ENCODE measurements at regions not wholly inside any gene's neighbourhood (a gene's known extent, or its start where the extent isn't known, plus 50 kb on each side); places are given as distances from the start of the nearest gene placed in this dataset.

DNA sequence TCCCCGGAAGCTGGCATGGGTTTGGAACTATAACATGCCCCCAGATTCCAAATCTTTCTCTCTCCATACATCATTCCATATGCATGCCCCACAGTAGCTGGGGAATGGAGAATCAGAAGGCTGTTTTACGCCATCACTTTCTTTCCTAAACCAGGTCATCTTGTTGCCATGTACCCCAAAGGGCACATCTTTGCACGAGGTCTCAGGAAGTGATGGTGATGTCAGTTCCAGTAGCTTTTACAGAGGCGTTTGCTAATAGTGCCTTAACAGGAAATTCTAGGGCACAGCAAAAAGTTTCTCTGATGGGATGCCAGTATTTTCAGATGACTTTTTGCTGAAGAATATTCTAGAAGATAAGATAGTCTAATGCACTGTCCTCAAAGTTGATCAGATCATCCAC lies 241.5 kb downstream of the MAF start:
- H3K27me3 Mint-ChIP-seq (ENCODE audit: low read depth) = peaks cover 14% of the 10 kb centered on the region
- peaks cover 10% of the 10 kb centered on the region for H3K4me1 Mint-ChIP-seq (ENCODE audit: low read depth)
- H3K36me3 Mint-ChIP-seq (ENCODE audit: low read depth) = no peaks in the 10 kb centered on the region
- no peaks in the 10 kb centered on the region for H3K9me3 Mint-ChIP-seq
- intact Hi-C loops (cut with micrococcal nuclease) = loop anchor here (5.0 kb wide), 1 partner anchor 962 kb away; no protein-coding TSS in a partner anchor
- no peak overlapping the region for H3K27ac Mint-ChIP-seq
- no peak for DNase-seq
- H3K4me3 Mint-ChIP-seq = no peak overlapping the region
- CTCF ChIA-PET = interaction anchor here (0.8 kb wide), 1 partner anchor 25 kb away, joined by 3 read pairs; no protein-coding TSS in a partner anchor

DNA sequence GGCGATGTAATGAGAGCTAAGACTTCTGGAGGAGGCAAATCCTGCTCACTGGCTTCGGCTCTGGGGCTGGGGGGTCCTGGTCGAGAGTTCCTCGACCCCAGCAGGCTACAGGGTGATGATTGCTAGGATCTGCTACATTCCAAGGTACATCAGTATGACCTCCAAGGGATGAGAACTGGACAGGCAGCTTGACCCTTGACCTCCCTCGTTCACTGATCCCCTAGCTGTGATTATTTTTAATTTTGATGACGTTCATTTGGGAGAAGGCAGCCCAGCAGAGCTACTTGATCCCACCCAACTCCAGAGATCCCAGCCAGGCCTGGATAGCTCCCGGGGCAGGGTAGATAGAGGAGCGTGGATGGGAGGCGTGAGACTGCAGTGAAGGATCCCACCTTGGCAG lies 242.3 kb downstream of the MAF start:
- Mint-ChIP-seq H3K36me3 (ENCODE audit: low read depth) (no peaks in the 10 kb centered on the region), H3K27ac (no peak overlapping the region), H3K4me3 (no peak overlapping the region), H3K4me1 (ENCODE audit: low read depth) (peaks cover 10% of the 10 kb centered on the region), H3K9me3 (no peaks in the 10 kb centered on the region), H3K27me3 (ENCODE audit: low read depth) (peaks cover 8% of the 10 kb centered on the region)
- CTCF ChIA-PET = no interaction called here
- DNase-seq = no peak
- intact Hi-C loops (cut with micrococcal nuclease) = loop anchor here (5.0 kb wide), 1 partner anchor 961 kb away; no protein-coding TSS in a partner anchor

DNA sequence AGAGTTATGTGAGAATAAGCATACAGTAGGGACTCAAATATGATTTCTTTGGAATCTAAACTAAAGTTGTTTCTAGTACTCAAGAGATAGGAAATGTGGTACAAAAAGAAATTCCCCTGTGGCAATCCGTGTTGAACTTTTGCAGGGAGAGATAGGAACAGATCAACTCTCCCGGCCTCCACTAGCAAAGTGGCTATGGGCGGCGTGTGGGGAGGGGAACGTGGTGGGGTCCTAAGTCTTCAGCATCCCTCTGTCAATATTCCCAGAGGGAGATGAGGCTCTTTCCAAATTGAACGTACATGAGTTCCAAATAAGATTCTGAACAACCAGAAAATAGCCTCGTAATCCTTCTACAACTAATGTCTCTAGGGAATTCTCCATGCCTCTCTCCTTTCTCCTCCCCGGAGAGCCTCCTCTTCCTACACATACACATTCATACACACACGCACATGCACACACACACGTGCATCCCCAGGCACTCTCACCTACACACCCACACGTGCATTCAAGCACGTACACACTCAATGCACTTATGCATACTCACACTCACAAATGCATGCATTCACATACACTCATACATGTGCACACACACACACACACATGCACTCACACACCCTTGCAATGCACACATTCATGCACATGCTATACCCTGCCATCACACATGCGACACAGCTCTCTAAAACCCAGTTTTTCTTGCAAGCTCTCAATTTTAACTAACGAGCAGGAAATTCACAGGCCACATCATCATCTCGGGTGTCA lies 244.8 kb downstream of the MAF start:
- intact Hi-C loops (cut with micrococcal nuclease) = loop anchor here (5.0 kb wide), 1 partner anchor 958 kb away; no protein-coding TSS in a partner anchor
- CTCF ChIA-PET = no interaction called here
- H3K27ac Mint-ChIP-seq = no peak overlapping the region
- DNase-seq = no peak
- H3K4me1 Mint-ChIP-seq (ENCODE audit: low read depth) = no peaks in the 10 kb centered on the region
- no peaks in the 10 kb centered on the region for H3K36me3 Mint-ChIP-seq (ENCODE audit: low read depth)
- no peak overlapping the region for H3K4me3 Mint-ChIP-seq
- no peaks in the 10 kb centered on the region for H3K9me3 Mint-ChIP-seq
- no peaks in the 10 kb centered on the region for H3K27me3 Mint-ChIP-seq (ENCODE audit: low read depth)

DNA sequence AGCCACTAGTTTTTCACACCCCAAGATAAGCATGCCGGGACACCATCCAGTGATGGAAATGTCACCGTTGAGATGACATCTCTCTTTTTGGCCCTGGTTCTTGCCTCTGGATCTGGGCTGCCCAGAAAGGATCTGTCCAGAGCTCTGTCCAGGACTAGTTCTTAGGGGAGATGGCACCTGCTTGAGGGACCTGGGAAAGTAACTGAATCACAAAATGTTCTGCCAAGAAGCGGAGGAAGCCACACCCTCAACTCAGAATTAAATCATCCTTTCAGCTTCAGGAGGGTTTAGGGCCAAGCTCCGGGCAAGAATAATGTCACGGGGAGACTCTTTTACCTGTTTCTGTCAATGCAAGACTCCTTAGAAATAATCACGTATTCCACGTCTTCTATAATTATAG lies 248.6 kb downstream of the MAF start:
- DNase-seq = no peak
- Mint-ChIP-seq H3K27ac (no peak overlapping the region), H3K4me3 (no peak overlapping the region), H3K27me3 (ENCODE audit: low read depth) (no peaks in the 10 kb centered on the region), H3K36me3 (ENCODE audit: low read depth) (no peaks in the 10 kb centered on the region), H3K9me3 (no peaks in the 10 kb centered on the region), H3K4me1 (ENCODE audit: low read depth) (no peaks in the 10 kb centered on the region)
- intact Hi-C loops (cut with micrococcal nuclease) = no loop called here
- CTCF ChIA-PET = no interaction called here

DNA sequence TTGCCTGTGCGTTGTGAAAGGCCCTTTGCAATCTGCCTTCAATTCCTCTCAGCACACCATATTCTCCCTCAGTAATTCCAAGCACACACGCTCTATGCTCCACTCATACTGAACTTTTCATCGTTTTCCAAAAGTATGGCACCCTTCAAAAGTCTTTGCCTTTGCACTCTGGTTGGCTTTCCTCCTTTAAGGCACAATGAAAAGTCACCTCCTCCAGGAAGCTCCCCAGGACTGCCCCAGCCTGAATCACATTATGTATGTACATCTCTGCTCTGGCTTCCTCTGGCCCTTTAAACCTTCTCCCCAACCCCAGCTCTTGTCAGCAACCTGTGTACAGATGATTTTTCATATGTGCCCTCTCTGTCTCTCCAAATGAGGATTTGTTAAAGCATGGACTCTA lies 250.7 kb downstream of the MAF start:
- intact Hi-C loops (cut with micrococcal nuclease) = no loop called here
- Mint-ChIP-seq H3K27ac (no peak overlapping the region), H3K27me3 (ENCODE audit: low read depth) (no peaks in the 10 kb centered on the region), H3K36me3 (ENCODE audit: low read depth) (no peaks in the 10 kb centered on the region), H3K9me3 (no peaks in the 10 kb centered on the region), H3K4me1 (ENCODE audit: low read depth) (no peaks in the 10 kb centered on the region), H3K4me3 (no peak overlapping the region)
- CTCF ChIA-PET = no interaction called here
- no peak for DNase-seq

DNA sequence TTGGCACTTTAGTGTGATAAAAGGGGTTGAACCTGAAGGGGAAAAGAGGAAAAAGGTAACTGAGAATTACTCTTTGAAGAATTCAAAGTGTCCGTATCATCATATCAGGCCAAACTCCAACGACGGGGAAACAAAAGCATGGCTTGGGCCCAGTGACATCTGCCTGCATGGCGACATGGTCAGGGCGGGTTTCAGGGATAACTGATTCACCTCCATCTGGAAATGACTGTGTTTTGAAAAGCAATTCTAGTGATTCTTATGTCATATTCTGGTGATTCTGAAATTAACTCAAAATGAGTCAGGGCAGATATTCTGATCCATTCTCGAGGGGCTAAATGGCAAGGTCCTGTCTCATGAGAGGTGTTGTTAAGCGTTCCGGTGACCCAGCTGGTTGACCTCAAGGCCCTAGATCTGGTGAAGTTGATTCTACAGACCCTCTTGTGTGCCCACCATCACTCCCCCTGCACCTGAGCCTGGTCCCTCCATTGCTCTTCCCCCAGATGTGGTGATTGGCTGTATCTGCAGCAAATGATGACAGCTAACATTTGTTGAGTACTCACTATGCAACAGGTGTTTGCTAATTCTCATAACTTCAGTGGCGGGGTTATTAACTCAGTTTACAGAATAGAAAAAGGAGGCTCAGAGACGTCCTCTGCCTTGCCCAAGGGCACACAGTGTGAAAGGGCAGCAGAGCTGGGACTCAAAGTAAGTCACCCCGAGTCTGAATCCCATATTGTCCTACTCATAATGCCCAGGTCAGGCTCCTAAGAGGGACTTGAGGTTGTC lies 251.8 kb downstream of the MAF start:
- intact Hi-C loops (cut with micrococcal nuclease) = no loop called here
- Mint-ChIP-seq H3K27ac (no peak overlapping the region), H3K9me3 (no peaks in the 10 kb centered on the region), H3K4me1 (ENCODE audit: low read depth) (no peaks in the 10 kb centered on the region), H3K36me3 (ENCODE audit: low read depth) (no peaks in the 10 kb centered on the region), H3K4me3 (no peak overlapping the region), H3K27me3 (ENCODE audit: low read depth) (no peaks in the 10 kb centered on the region)
- CTCF ChIA-PET = no interaction called here
- no peak for DNase-seq

DNA sequence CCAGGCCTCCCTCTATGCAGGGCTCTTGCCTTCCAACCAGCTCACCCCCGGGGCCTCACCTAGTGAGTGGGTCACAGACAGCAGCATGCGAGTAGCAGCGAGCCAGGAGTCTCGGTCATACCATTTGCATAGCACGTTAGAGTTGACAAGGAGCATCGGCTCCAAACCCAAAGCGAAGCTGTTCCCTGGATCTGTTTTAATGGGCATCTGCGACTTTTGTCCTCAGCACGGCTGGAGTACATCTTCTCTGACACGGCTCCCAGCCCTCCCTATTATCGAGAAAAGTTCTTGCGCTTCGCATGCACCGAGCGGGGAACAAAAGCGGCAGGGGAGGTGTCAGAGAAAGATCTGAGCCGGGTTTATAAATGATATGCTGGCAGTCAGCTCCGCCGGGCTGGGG lies 253.3 kb downstream of the MAF start:
- no peak overlapping the region for H3K4me3 Mint-ChIP-seq
- CTCF ChIA-PET = interaction anchor here (0.5 kb wide), 1 partner anchor 69 kb away, joined by 4 read pairs; no protein-coding TSS in a partner anchor

DNA sequence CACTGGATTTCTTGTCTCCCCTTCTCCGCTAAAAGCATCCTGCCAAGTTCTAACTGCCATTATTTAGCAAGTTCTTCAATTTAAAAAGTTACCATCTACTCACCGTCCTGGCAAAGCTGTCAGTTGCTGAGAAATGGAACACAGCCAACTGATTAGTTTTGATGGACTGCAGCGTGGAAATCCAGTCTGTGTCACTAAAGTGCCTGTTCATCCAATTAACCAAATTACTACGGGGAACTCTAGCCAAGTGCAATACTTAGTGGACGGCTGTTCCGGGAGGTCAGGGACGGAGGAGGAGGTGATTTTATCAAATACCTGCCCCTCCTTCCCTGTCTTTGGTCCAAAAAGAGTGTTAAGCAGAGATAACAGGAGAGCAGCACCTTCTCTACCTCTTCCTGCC lies 260.7 kb downstream of the MAF start:
- H3K9me3 Mint-ChIP-seq = peaks cover 2% of the 10 kb centered on the region

More for the DNA sequence above, 253.3 kb downstream of the MAF start:
- intact Hi-C loops (cut with micrococcal nuclease) = no loop called here
- H3K9me3 Mint-ChIP-seq = no peaks in the 10 kb centered on the region
- H3K27ac Mint-ChIP-seq = no peak overlapping the region
- H3K27me3 Mint-ChIP-seq (ENCODE audit: low read depth) = no peaks in the 10 kb centered on the region
- H3K36me3 Mint-ChIP-seq (ENCODE audit: low read depth) = no peaks in the 10 kb centered on the region
- H3K4me1 Mint-ChIP-seq (ENCODE audit: low read depth) = no peaks in the 10 kb centered on the region
- DNase-seq = no peak

DNA sequence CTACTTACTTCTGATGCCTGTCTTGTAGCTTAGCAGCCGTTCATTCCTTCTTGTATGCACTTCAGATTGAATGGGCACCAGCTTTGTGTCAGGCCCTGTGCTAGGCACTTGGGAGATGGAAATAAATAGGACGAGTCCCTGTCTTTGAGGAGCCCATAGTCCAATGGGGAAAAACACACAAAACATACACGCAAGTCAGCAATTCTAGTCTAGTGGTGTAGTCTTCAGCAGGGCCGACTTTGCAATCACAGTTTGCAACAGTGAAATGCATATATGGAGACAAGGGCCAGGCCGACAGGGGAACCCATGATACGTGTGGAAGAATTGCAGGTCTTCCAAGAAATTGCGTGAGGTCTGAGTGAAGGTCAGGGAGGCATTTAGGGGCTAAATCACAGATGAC lies 262.6 kb downstream of the MAF start:
- Mint-ChIP-seq H3K4me1 (ENCODE audit: low read depth) (no peaks in the 10 kb centered on the region), H3K9me3 (peaks cover 2% of the 10 kb centered on the region), H3K4me3 (no peak overlapping the region), H3K27me3 (ENCODE audit: low read depth) (no peaks in the 10 kb centered on the region), H3K27ac (no peak overlapping the region), H3K36me3 (ENCODE audit: low read depth) (no peaks in the 10 kb centered on the region)
- CTCF ChIA-PET = no interaction called here
- no peak for DNase-seq
- intact Hi-C loops (cut with micrococcal nuclease) = no loop called here

More for the DNA sequence above, 260.7 kb downstream of the MAF start:
- Mint-ChIP-seq H3K4me3 (no peak overlapping the region), H3K4me1 (ENCODE audit: low read depth) (no peaks in the 10 kb centered on the region), H3K27ac (no peak overlapping the region), H3K27me3 (ENCODE audit: low read depth) (no peaks in the 10 kb centered on the region), H3K36me3 (ENCODE audit: low read depth) (no peaks in the 10 kb centered on the region)
- CTCF ChIA-PET = no interaction called here
- no peak for DNase-seq
- intact Hi-C loops (cut with micrococcal nuclease) = no loop called here

DNA sequence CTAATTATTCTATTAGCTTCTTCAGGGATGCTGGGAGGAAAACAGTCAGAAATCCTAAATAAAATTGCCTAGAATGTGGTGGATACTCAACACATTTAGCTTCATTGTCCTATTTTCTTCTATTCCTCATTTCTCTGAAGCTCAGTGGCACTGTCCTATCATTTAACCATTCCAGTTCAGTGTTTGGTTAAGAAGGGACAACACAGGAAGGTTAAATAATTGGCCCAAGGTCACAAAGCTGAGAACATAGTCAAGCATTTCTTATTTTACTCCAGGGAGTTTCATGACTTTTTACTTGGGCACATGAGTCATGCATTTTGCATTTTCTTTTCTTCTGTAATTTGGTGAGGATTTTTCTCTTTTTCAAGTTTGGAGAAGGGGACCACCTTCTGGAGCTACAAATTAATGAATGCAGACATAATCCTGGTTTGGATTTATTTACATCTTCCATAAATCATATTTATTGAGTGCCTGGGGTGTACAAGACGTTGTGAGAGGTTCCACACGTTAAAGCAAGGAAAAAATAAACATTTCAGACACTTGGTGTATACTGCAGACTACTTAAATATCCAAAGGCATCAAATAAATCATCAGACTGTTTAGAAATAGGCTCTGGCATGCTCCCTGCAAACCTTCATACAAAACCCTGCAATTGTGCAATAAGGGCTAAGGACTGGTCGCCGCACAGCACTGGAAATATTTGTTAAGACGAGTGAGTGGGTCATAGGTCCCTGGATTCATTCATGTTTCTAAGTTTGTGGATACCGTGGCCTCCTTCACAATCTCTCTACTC lies 263.9 kb downstream of the MAF start:
- Mint-ChIP-seq H3K4me1 (ENCODE audit: low read depth) (no peaks in the 10 kb centered on the region), H3K27me3 (ENCODE audit: low read depth) (no peaks in the 10 kb centered on the region), H3K9me3 (peaks cover 2% of the 10 kb centered on the region), H3K27ac (no peak overlapping the region), H3K4me3 (no peak overlapping the region), H3K36me3 (ENCODE audit: low read depth) (no peaks in the 10 kb centered on the region)
- DNase-seq = no peak
- intact Hi-C loops (cut with micrococcal nuclease) = no loop called here
- CTCF ChIA-PET = interaction anchor here (0.6 to 0.8 kb wide), 2 partner anchors 129 to 200 kb away, joined by 3 read pairs; no protein-coding TSS in a partner anchor

DNA sequence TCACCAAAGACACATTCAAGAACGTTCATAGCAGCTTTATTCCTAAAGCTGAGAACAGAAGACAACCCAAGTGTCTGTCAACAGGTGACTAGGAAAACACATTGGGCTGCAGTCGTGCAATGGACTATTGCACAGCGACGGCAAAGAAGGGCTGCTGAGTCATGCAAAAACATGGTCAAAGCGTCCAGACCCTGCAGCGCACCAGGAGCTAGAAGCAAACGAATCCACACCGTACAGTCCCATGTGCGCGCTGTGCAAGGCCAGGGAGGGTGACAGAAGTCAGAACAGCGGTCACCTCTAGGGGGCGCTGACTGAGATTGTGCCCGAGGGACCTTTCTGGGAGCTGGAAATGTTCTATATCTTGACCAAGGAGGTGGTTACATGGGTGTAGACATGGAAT lies 266.4 kb downstream of the MAF start:
- intact Hi-C loops (cut with micrococcal nuclease) = no loop called here
- H3K4me3 Mint-ChIP-seq = no peak overlapping the region
- H3K36me3 Mint-ChIP-seq (ENCODE audit: low read depth) = no peaks in the 10 kb centered on the region
- H3K4me1 Mint-ChIP-seq (ENCODE audit: low read depth) = no peaks in the 10 kb centered on the region
- H3K9me3 Mint-ChIP-seq = peaks cover under 1% of the 10 kb centered on the region
- peak; percentile 42 for DNase-seq
- H3K27me3 Mint-ChIP-seq (ENCODE audit: low read depth) = peaks cover 2% of the 10 kb centered on the region
- CTCF ChIA-PET = interaction anchor here (0.6 to 1.4 kb wide), 6 partner anchors 10 to 93 kb away, joined by 3 to 4 read pairs (median 3); no protein-coding TSS in a partner anchor
- H3K27ac Mint-ChIP-seq = no peak overlapping the region

DNA sequence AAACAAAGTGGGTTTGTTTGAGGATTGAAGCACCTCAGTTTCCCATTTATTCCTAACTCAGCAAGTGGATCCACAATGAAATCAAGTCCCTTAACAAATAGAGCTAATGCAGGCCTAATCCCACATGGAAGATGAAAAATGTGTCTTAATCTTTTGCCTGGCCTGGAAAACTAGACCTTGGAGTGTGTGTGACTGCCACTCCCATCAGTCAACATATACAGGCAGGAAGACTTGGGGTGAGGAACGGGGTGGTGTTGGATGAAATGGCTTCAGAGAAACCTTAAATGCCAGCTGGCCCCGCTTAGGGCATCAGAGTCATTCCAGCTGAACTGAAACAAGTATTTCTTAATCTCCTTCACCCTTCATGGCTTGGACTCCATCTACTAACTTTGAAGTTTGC lies 269.5 kb downstream of the MAF start:
- CTCF ChIA-PET = no interaction called here
- no peaks in the 10 kb centered on the region for H3K9me3 Mint-ChIP-seq
- intact Hi-C loops (cut with micrococcal nuclease) = no loop called here

More for the DNA sequence above, 269.5 kb downstream of the MAF start:
- Mint-ChIP-seq H3K4me3 (no peak overlapping the region), H3K4me1 (ENCODE audit: low read depth) (no peaks in the 10 kb centered on the region), H3K36me3 (ENCODE audit: low read depth) (no peaks in the 10 kb centered on the region), H3K27ac (no peak overlapping the region), H3K27me3 (ENCODE audit: low read depth) (peaks cover 15% of the 10 kb centered on the region)
- no peak for DNase-seq

Measured in activated naive CD4-positive, alpha-beta T cell treated with anti-CD3 and anti-CD28 coated beads for 36 hours (primary cell).